ENCODE measurements at regions not wholly inside any gene's neighbourhood (a gene's known extent, or its start where the extent isn't known, plus 50 kb on each side); places are given as distances from the start of the nearest gene placed in this dataset.
"Not testable (repeated sequence)": the region's sequence is repeated elsewhere in the genome, so short reads cannot be mapped to it uniquely, and the experiment has no call there.

GRCh38 chr7:150110882-150111281 is 212.3 kb upstream of the LRRC61 start:
- not testable (repeated sequence) for DNase-seq

- DNase-seq: not testable (repeated sequence)
Measured at GRCh38 chr7:150111373-150112139, 211.6 kb upstream of the LRRC61 start.

- not testable (repeated sequence) for DNase-seq
Measured at GRCh38 chr7:150113301-150113700, 209.9 kb upstream of the LRRC61 start.

- not testable (repeated sequence) for DNase-seq
Measured at GRCh38 chr7:150114591-150114990, 208.6 kb upstream of the LRRC61 start.

GRCh38 chr7:150119966-150120365 is 203.2 kb upstream of the LRRC61 start:
- DNase-seq: not testable (repeated sequence)

GRCh38 chr7:150125831-150126230 is 197.3 kb upstream of the LRRC61 start:
- DNase-seq: not testable (repeated sequence)

GRCh38 chr7:150134451-150134850 is 188.7 kb upstream of the LRRC61 start:
- not testable (repeated sequence) for DNase-seq

GRCh38 chr7:150135620-150136190 is 187.4 kb upstream of the LRRC61 start:
- DNase-seq: not testable (repeated sequence)

- DNase-seq: not testable (repeated sequence)
Measured at GRCh38 chr7:150139840-150140239, 183.3 kb upstream of the LRRC61 start.

- not testable (repeated sequence) for DNase-seq
Measured at GRCh38 chr7:150141525-150142345, 181.4 kb upstream of the LRRC61 start.

GRCh38 chr7:150146124-150146523 is 177.0 kb upstream of the LRRC61 start:
- not testable (repeated sequence) for DNase-seq

GRCh38 chr7:150147524-150147923 is 175.6 kb upstream of the LRRC61 start:
- DNase-seq: not testable (repeated sequence)

- not testable (repeated sequence) for DNase-seq
Measured at GRCh38 chr7:150156015-150156414, 167.1 kb upstream of the LRRC61 start.

- not testable (repeated sequence) for DNase-seq
Measured at GRCh38 chr7:150158696-150159095, 164.5 kb upstream of the LRRC61 start.

- not testable (repeated sequence) for DNase-seq
Measured at GRCh38 chr7:150169515-150169914, 153.6 kb upstream of the LRRC61 start.

GRCh38 chr7:150169943-150170490 is 153.1 kb upstream of the LRRC61 start:
- not testable (repeated sequence) for DNase-seq

GRCh38 chr7:150183602-150184001 is 139.6 kb upstream of the LRRC61 start:
- not testable (repeated sequence) for DNase-seq

- not testable (repeated sequence) for DNase-seq
Measured at GRCh38 chr7:150189963-150190362, 133.2 kb upstream of the LRRC61 start.

GRCh38 chr7:150192541-150192940 is 130.6 kb upstream of the LRRC61 start:
- not testable (repeated sequence) for DNase-seq

GRCh38 chr7:150193866-150194265 is 129.3 kb upstream of the LRRC61 start:
- not testable (repeated sequence) for DNase-seq

Data from CD4-positive, alpha-beta T cell treated with Interleukin-6 for 4 hours (primary cell).